ENCODE measurements at regions not wholly inside any gene's neighbourhood (a gene's known extent, or its start where the extent isn't known, plus 50 kb on each side); places are given as distances from the start of the nearest gene placed in this dataset.
"Not testable (repeated sequence)": the region's sequence is repeated elsewhere in the genome, so short reads cannot be mapped to it uniquely, and the experiment has no call there.

- no peak for TF ChIP-seq CTCF (IDR thresholded peaks at IDR 0.05; ENCODE audit: low read depth, low read length)
- H3K27me3 ChIP-seq (ENCODE audit: insufficient read depth, low read depth, severe bottlenecking): no peaks in the 10 kb centered on the region
- no peaks in the 10 kb centered on the region for H3K36me3 ChIP-seq
- H3K27ac ChIP-seq: no peak overlapping the region
- no peak for DNase-seq
- H3K4me3 ChIP-seq (ENCODE audit: low read depth, low read length): no peak overlapping the region
- no peaks in the 10 kb centered on the region for H3K9me3 ChIP-seq (ENCODE audit: severe bottlenecking)
These were observed 184.1 kb upstream of the CCDC54 start for GRCh38 chr3:107193116-107193515.

DNA sequence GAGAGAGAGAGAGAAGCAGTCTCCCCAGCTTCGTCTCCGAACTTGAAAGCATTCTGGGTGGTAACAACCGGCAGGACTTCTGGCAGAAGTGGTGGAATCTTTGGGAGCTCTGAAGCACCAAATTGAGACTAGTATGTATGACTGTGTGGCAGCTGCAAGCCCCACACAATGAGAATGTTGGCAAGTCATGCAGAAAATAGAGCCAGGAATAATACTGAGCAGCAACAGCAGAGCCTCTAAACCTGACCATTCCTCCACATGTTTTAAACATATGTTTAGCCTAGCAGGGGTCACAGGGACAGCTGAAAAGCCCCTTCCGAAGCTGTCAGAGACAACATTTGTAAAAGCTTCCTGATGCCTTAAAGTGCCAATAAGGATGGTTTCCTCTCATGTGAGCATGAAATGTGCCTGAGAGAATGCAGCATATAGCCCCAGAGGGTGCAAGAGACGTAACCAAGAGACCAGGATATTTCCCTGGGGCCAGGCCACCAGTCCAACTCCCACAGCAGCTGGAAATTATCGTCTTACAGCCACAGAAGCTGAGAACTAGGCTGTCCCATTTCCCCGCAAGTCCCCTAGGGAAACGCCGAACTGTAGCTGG, 178.6 kb upstream of the CCDC54 start:
- H3K9me3 ChIP-seq (ENCODE audit: severe bottlenecking): no peaks in the 10 kb centered on the region
- no peaks in the 10 kb centered on the region for H3K27me3 ChIP-seq (ENCODE audit: insufficient read depth, low read depth, severe bottlenecking)
- no peak overlapping the region for H3K4me3 ChIP-seq (ENCODE audit: low read depth, low read length)
- DNase-seq: no peak
- no peak overlapping the region for H3K27ac ChIP-seq
- no peak for TF ChIP-seq CTCF (IDR thresholded peaks at IDR 0.05; ENCODE audit: low read depth, low read length)
- no peaks in the 10 kb centered on the region for H3K36me3 ChIP-seq

DNA sequence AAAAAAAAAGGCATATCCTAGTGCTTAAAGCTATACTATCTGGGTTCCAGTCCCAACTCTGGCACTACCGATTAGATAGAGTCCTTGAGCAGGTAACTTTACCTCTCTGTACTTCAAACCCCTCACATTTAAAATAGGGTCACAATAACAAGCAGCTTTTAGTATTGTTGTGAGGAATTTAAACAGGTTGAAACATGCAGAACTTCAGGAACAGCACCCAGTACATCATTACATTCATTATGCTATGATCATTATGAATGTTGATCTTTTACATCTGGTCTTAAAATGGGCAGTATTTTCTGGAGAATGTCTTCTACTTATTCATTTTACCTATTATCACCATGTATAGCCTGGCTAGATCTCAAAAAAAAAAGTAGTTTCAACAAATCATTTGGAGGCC, 176.1 kb upstream of the CCDC54 start:
- Histone ChIP-seq H3K4me3 (ENCODE audit: low read depth, low read length) (no peak overlapping the region), H3K27ac (no peak overlapping the region), H3K27me3 (ENCODE audit: insufficient read depth, low read depth, severe bottlenecking) (no peaks in the 10 kb centered on the region), H3K9me3 (ENCODE audit: severe bottlenecking) (no peaks in the 10 kb centered on the region), H3K36me3 (no peaks in the 10 kb centered on the region)
- TF ChIP-seq CTCF (IDR thresholded peaks at IDR 0.05; ENCODE audit: low read depth, low read length): no peak
- DNase-seq: no peak

- H3K36me3 ChIP-seq; H3K4me3 ChIP-seq (ENCODE audit: low read depth, low read length); H3K9me3 ChIP-seq (ENCODE audit: severe bottlenecking); H3K27me3 ChIP-seq (ENCODE audit: insufficient read depth, low read depth, severe bottlenecking); H3K27ac ChIP-seq; DNase-seq: not testable (repeated sequence)
These were observed 174.4 kb upstream of the CCDC54 start for GRCh38 chr3:107202885-107203284.

DNA sequence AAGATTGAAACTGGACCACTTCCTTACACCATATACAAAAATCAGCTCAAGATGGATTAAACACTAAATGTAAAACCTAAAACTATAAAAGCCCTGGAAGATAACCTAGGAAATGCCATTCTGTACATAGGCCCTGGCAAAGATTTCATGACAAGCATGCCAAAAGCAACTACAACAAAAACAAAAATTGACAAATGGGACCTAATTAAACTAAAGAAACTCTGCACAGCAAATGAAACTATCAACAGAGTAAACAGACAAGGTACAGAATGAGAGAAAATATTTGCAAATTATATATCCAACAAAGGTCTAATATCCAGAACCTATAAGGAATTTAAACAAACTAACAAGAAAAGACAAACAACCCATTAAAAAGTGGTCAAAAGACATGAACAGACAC, 173.1 kb upstream of the CCDC54 start:
- H3K4me3 ChIP-seq (ENCODE audit: low read depth, low read length): no peak overlapping the region
- no peak for TF ChIP-seq CTCF (IDR thresholded peaks at IDR 0.05; ENCODE audit: low read depth, low read length)
- no peak for DNase-seq
- no peaks in the 10 kb centered on the region for H3K9me3 ChIP-seq (ENCODE audit: severe bottlenecking)
- H3K36me3 ChIP-seq: no peaks in the 10 kb centered on the region
- H3K27me3 ChIP-seq (ENCODE audit: insufficient read depth, low read depth, severe bottlenecking): no peaks in the 10 kb centered on the region
- H3K27ac ChIP-seq: no peak overlapping the region

DNA sequence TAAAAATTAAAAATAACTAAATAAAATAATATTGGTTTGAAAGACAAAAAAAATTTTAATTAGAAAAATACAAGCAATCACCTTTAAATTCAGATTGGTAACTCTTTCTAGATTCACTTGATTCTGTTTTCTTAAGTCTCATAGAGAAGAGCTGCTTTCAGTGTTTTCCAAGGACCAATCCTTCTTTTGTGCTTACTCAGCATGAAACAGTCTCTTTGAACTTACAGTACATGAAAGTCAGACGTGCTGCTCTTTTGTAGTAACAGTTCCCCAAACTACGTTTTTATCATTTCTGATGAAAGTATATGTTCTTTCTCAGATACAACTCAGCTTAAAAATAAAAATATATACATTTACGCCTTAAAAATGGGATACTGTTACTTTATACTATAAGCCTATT, 171.9 kb upstream of the CCDC54 start:
- no peaks in the 10 kb centered on the region for H3K36me3 ChIP-seq
- no peak overlapping the region for H3K4me3 ChIP-seq (ENCODE audit: low read depth, low read length)
- TF ChIP-seq CTCF (IDR thresholded peaks at IDR 0.05; ENCODE audit: low read depth, low read length): no peak
- no peaks in the 10 kb centered on the region for H3K9me3 ChIP-seq (ENCODE audit: severe bottlenecking)
- no peaks in the 10 kb centered on the region for H3K27me3 ChIP-seq (ENCODE audit: insufficient read depth, low read depth, severe bottlenecking)
- no peak for DNase-seq
- no peak overlapping the region for H3K27ac ChIP-seq
